SH-SY5Y (cell line): ENCODE measurements at regions not wholly inside any gene's neighbourhood (a gene's known extent, or its start where the extent isn't known, plus 50 kb on each side); places are given as distances from the start of the nearest gene placed in this dataset.

Experiments
- GATA2 ChIP-seq: IDR thresholded peaks from 2 replicates; pipeline ENCODE4 v1.6.1; 2011; ENCODE audit warnings: mild to moderate bottlenecking, low read depth, low read length
- GATA3 ChIP-seq: IDR thresholded peaks from 2 replicates; pipeline ENCODE4 v1.6.1; 2011; ENCODE audit warnings: low read depth, mild to moderate bottlenecking, low read length, moderate library complexity

DNA sequence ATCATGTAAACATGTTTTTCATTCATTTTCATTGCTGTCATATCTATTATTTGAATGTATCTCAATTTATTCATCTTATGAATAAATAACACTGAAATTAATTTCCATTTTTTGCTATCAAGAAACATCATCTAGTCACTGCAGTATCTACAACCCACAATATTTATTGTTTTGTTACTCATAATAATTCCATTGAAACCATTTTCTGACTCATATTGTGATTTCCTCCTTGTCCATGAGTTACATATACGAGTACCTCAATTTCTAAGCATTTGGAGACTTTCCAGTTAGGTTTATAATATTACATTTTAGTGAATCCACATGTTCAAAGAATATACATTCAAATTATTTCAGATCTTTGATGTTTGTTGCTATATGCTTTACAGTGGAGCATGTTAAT is 1524.0 kb downstream of the SLITRK1 start:
- TF ChIP-seq GATA3 (no peak), GATA2 (no peak)
